ENCODE measurements at regions not wholly inside any gene's neighbourhood (a gene's known extent, or its start where the extent isn't known, plus 50 kb on each side); places are given as distances from the start of the nearest gene placed in this dataset.
"Not testable (repeated sequence)": the region's sequence is repeated elsewhere in the genome, so short reads cannot be mapped to it uniquely, and the experiment has no call there.

DNA sequence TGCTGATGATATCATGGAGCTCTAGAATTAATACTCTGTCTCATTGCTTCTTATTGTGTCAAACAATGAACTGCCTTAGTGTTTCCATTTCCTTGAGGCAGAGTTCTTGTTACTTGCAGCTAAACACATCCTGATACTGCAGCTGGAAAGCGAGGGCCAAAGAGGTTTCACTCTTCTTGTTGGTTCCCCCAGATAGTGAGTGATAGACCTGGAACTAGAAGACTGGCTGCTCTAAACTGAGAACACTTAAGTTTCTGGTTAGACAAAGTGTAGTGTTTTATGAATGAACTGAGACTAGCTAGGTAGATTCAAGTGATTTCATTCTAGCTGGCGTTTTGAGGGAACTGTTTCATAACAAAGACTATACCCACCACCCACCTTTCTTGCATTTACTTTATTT is 321.7 kb downstream of the TXNL1 start:
- DNase-seq (ENCODE audit: low read depth, low spot score): no peak

DNA sequence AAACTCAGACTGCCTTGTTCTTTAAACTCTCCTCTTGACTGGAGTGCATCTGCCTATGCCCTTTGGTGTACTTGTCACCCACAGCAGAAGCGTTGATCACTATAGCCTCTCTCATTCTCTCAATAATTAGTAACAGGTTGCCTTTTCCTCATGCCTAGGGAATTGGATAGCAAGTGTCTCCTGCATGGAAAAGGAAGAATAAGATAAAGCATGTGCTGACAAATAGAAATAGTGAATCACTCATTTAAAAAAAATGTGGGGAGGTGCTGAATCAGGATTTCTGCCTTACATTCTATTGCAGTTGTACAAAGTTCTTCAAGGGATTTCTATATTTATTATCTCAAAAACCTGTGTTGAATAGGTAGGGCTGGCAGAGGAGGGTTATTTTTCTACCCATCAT is 323.0 kb downstream of the TXNL1 start:
- DNase-seq (ENCODE audit: low read depth, low spot score): no peak

DNA sequence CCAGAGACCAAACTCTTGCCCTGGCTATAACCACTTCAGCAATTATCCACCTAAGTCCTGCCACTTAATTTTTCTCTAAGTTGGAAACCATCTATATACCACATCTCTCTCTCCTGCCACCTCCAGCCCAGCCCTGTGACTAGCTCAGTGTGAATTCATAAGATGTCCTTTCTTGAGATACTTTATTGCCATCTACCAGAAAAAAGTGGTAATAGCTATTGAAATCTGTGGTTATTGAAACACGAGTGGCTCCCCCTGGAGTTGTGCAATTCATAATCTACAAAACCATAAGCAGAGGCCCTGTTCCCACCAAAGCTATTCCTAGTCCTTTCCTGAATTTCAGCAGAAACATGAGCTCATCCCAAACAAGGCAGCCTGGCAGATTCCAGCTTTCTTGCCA is 324.0 kb downstream of the TXNL1 start:
- DNase-seq (ENCODE audit: low read depth, low spot score): no peak

DNA sequence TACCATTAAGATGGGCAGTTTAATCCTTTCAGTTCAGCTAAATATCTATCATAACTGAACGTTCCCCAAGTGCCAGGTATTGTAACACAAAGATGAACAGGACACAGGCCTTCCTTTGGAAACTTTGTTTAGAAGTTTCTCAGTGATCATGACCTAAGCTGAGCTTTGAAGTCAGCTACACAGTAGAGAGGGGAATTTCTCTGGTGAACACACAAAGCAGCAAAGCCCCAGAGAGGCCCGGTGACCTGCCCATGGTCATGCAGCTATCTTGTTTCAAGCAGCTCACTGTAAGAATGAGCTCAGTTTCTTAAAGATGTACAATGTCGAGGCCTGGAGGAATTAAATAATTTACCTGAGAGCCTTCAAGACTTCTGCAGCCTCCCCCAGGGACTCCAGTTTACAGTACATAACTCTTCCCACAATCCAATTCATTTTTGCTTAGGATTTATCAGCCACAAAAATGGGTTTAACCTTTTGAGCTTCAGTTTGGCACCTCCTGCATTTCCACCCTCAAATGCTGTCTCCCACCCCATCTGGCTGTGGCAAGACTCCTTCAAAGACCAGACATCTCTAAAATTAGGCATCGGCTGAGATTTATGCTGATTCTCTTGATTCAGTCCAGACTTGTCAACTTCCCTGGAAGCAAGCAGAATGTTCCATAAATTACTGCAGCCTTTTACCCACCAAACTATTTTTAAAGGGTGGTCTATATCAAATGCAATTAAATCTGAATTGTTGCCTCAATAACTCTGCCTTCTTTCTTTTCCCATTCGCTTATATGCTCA is 325.6 kb downstream of the TXNL1 start:
- DNase-seq (ENCODE audit: low read depth, low spot score): no peak

DNA sequence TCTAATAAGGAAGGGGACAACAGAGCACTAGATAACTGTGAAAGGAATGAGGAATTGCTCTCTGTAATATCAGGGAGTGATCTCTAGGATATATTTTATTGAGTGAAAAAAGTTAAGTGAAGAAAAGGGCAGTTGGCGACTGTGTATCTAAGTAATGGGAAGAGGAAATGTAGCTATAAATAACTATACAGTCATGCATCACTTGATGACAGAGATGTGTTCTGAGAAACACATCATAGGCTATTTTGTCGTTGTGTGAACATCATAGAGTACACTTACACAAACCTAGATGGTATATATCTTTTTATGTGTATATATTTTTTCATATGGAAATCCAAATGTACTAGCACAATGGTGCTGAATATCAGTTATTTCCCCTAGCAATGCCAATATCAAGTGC is 329.3 kb downstream of the TXNL1 start:
- no peak for DNase-seq (ENCODE audit: low read depth, low spot score)

DNA sequence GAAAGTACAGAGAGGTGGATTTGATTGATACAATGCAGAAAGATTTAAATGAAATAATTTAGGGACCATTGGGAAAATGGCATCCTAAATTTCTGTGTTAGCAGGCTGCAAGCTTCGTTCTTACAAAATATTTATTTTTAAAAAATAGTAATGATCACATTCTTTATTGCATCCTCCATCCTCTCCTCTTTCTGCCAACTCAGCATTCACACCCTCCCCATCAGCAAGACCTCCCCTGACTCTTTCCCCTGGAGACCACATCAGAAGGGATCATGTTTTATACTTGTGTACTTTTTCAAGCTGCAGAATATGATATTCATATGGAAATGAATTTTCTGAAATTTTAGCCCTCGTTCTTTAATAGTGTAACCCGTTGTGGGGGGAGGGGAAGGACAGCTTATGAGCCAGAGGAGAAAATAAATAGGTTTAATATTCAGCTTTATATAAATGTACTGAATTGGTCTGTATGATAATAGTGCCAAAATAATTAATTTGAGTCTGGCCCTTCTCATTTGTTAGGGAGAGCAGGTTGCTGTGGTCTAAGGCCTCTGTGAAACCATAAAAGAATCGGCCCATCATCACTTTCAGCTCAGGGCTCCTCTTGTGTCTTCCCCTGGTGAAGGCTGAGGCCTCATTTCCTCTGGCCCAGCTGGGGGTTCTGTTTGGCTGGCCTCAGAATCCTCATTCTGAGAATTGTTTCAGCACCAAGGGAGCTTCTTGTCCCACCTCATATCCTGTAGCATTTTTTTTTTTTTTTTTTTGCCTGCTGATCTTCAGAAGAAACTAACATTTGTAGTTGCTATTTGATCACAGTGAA is 330.8 kb downstream of the TXNL1 start:
- no peak for DNase-seq (ENCODE audit: low read depth, low spot score)

DNA sequence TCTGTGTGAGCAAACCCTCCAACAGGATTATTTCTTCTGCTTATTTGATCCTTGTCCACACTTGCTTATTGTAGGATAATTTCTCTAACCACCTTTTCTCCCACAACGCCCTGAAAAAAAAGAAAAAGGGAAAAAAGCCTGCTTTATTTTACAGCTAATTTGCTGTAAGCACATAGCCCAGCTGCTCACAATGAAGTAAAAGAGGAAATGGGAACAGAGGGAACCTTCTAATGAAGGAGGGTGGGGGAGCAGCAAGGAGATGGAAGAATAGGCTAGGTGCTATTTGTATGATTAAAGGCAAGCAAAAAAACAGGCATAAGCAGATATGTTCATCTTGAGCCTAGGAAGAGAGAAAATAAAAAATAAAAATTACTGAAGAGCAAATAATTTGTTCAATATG is 331.6 kb downstream of the TXNL1 start:
- DNase-seq (ENCODE audit: low read depth, low spot score): no peak

DNA sequence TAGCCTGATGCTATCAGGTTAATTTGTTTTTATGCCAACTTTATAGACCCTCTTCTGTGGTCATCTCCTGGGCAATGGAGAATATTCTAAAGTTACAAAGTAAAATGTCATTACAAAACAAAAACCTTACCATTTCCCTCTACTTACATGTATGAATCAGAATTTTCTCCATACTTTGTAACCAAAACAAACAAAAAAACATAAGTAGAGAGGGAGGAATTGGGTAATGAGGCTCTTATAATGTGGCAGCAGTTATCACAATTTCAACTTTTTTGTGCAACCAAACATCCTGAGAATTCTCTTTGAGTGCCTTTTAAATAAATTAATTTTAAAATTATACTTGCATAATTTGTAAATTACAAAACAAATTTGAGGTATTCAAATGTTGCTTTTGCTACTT is 332.8 kb downstream of the TXNL1 start:
- DNase-seq (ENCODE audit: low read depth, low spot score): no peak

DNA sequence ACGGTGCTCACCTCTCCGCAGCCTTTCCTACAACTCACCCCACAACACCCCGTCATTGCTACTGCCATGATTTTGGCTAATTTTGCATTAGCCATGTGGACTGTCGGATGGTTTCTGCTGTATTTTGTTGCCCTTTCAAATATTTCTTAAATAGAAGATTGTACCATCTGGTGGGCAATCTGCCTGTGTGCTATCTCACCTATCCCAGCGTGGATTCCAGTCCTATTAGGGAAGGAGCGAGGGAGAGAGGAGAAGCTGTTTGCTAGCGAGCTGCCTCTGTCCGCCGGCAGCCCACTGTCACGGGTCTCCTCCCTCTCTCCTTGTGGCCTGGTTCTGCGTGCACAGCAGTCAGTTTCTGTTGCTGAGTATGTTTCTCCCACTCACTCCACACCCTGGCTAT is 336.2 kb downstream of the TXNL1 start:
- DNase-seq (ENCODE audit: low read depth, low spot score): no peak

DNA sequence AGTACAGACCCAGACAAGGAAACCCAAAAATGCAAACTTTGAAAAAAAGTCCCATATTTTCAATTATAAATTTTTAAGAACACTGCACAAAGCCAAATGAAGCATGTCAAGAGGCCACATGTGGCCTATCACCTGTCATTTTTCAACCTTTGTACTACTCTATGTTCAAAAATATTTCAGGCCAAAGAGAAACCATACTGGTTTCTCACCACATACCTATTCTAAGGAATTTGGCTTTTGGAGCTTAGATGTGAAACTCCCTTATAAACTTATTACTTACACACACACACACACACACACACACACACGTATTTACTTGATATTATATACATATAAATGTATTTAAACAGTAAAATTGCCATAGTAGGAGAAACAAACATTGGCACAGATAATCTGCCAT is 338.7 kb downstream of the TXNL1 start:
- DNase-seq (ENCODE audit: low read depth, low spot score): no peak

DNA sequence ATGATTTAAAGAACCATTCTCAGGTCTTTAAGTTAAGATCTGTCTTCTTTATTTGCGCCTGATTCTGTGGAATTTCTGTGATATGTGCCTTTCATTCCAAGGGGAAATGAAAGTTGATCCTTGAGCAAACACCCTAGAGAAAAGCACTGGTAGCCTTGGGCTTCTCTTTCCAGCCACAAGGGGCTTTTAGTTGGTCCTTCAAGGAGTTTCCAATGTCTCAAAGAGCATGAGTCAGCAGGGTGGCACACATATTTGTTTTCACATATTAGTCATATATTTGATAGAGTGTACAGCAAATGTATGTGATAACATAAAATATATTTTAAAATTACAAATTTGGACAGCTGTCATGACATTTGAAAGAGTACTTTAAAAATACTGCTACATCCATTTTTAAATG is 339.5 kb downstream of the TXNL1 start:
- DNase-seq (ENCODE audit: low read depth, low spot score): no peak

DNA sequence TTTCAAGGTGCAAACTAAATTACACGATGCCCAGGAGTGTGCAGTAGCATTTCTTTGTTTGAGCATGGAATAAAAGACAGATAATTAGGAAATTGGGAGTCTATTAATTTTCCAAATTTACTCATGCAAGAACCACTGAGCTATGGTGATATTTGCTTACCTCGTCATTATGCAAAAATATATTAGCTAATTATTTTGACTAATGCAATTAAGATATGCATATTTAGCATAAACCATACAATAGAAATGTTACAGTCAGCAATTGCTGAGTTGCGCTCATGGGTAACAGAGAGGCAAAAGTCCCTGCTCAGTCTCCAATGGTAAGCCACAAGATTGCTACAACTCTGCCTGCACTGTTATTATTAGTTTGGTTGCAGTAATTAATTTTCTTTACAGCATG is 342.0 kb downstream of the TXNL1 start:
- DNase-seq (ENCODE audit: low read depth, low spot score): no peak

DNA sequence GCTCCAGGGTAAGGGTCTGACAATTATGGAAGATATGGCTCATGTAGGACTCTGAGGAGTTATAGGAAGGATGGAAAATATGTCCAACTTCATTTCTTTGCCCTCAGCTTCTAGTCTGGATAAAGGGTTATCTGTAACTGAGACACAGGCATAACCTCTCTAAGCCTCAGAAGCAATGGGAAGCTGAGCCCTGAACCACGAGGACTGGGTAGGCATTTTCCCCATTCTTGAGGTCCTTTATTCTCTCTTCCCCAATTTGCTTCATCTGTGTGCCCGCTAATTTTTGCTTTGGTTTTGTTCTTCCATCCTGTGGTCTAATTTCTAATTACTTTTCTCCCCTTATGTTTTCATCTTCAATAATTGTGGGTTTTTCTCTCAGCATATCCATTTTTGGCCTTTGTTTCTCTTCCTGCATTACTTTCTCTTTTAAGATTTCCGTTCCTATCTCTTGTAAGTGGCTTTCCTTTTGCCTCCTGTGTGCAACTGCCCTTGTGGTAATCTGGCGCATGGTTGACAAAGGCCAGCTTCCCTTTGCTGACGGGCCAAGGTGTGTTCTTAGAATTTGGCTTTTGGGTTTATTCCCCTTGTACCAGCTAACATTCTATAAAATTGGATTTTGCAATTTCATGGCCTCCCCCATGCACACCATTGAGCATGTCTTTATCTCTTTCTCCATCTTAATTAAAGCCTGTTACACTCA is 343.8 kb downstream of the TXNL1 start:
- no peak for DNase-seq (ENCODE audit: low read depth, low spot score)

DNA sequence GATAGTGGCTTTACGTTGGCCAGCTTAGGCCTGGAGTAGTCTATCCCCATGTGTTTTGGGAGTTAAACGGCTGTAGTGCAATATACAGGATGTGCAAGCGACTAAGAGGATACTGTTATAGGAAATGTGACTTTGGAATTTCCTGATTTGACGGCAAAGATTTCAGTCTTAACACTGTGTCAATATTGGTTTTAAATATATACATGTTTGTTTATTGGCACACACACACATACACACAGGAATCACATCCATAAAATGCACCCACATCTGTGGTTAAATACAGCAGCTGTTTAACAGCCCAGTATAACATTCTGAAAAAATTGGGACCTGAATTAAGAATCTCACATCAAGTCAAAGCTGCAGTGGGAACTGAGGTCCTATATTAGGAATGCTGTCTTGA is 347.1 kb downstream of the TXNL1 start:
- no peak for DNase-seq (ENCODE audit: low read depth, low spot score)

DNA sequence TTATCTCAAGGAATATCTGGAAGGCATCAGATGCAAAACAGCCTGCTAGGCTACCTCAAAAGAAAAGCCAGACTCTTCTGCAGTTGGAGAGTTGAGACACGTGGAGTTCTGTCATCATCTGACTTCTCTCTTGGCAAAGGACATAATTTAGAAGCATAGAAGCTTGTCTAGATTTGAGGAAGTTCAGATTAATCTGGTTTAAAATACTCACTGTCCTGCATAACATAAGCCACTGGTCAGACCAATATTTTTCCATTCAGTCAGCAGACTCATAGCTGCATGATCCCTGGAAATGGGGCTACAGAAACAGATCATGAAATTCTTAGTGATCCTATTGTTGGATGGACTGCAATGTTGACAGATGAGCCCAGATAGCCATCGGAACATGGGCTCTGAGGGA is 349.0 kb downstream of the TXNL1 start:
- no peak for DNase-seq (ENCODE audit: low read depth, low spot score)

DNA sequence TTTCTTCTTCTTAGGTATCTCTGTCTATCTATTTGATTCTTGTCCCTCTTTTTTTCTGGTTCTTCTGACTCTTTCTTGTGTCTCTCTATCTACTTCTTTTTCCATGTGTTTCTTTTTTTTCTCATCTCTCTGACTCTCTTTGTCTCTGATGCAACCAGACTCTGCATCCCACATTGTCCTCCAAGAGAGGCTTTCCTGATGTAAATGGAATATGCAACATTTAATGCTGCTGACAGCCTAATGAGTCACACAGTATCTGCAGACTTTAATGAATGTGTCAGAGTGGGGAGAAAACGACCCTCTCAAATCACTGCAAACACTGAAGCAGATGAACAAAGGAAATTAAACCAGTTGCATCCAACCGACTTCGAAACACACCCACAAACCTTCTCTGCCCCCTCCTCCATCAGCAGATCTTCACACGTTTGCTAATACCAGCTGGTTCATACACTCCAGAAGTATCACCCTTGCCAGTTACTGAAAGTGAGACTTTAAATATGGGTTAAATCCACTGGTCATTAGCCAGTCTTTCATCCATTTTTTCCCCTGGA is 351.5 kb downstream of the TXNL1 start:
- no peak for DNase-seq (ENCODE audit: low read depth, low spot score)

DNA sequence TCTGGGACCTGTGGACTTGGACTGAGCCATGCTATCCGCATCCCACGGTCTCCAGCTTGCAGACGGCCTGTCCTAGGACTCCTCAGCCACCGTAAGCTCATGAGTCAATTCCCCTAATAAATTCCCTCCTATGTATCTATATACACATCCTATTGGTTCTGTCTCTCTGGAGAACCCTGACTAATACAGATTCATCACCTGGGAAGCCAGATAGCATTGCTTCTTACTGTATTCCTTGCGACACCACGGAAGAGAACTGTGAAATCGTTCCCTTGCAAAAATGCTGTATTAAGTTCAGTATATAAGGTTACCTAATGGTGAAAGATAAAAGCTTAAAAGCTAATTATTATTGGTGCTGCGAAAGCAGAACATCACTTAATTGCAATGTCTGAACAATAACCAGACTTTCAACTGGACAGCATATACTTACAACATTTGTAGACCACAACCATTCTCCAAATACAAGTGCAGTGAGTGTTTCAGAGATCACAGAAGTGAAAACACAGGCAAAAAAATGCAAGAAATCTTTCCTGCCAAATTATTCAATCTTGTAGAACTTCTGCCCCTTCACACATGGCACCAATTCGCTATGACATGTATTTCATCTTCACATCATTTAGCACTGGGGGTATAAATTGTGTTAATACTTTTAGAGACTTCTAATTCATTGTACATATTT is 352.9 kb downstream of the TXNL1 start:
- DNase-seq (ENCODE audit: low read depth, low spot score): no peak

DNA sequence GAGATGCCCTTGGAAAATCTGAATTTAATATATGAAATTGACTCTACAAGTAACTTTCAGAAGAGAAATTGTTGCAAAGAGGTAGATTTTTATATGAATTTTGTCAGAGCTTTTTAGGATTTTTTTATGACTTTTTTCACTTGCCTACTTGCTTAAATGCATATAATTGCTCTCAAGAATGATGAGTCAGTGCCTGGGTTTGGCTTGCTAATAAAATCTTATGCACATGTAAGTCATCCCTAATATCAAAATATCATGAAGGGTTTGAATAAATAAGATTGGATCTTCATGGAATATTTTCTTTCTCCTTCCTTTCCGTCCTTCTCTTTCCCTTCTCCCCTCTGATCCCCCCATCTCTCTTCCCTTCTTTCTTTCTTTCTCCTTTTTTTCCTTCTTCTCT is 354.1 kb downstream of the TXNL1 start:
- no peak for DNase-seq (ENCODE audit: low read depth, low spot score)

DNA sequence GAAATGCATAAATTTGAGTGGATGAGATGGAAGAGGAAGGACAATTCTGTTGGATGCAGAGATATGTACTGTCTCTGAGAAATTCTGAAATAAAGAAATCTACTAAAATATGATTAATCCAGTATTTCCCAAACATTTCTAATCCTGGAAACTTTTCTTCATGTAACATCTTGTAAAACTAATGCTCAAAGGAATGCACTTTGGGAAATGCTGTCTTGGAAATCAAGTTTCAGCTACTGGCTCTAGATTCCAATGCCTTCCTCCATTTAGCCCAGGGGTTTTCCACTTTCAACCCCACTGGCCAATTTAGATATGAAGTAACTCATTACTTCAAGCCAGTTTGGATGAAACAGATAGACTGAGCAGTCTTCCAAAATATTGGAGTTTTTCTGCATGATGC is 355.1 kb downstream of the TXNL1 start:
- DNase-seq (ENCODE audit: low read depth, low spot score): no peak

DNA sequence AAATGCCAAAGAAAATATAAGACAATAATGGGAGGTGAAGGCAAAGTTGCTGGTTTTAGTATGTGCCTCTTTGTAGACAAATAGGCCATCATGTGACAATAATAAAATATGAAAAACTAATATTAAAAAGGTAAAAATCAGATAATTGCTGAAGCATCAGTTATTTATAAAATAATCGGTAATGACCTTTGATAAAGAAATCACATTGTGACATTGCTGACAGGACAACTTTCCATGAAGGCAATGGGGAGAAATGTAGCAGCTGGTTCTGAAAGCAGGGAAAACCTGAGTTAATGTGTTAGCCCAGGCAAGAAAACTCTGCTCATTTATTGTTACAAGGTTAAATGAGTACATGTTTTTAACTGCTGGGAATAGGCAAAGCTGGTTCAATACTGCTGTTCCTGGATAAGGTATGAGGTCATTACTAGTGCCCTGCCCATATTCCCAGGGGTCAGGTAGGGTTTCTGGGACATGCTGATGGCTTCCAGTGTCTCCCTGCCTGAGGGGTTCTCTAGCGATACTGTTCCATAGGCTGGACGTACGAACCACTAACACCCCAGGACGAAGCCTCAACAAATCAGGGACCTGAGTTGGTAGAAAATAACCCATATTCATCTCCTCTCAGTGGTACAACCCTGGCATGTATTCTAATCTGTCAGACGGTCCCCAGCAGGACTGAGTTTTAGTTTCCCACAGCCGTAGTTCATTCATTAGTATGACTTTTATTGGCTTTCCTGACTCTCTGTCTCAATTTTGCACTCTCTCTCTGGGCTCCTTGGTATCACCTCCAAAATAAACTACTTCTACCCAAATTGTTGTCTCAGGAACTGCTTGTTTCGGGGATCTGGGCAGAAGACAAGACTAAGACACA is 355.9 kb downstream of the TXNL1 start:
- no peak for DNase-seq (ENCODE audit: low read depth, low spot score)

DNA sequence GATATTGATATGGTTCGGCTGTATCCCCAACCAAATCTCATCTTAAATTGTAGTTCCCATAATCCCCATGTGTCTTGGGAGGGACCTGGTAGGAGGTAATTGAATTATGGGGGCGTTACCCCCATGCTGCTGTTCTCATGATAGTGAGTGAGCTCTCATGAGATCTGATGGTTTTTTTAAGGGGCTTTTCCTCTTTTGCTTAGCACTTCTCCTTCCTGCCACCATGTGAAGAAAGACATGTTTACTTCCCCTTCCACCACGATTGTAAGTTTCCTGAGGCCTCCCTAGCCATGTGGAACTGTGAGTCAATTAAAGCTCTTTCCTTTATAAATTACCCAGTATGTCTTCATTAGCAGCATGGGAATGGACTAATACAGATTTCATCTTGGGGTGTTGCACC is 358.6 kb downstream of the TXNL1 start:
- not testable (repeated sequence) for DNase-seq (ENCODE audit: low read depth, low spot score)

Measured in ELF-1 (cell line).